Glutamatergic neuron (in vitro differentiated cells): ENCODE measurements at regions not wholly inside any gene's neighbourhood (a gene's known extent, or its start where the extent isn't known, plus 50 kb on each side); places are given as distances from the start of the nearest gene placed in this dataset.

Experiments
- DNase-seq: peaks from one replicate; pipeline ENCODE4 v3.0.0; 2022
- H3K27ac Mint-ChIP-seq: one replicate; pipeline ENCODE4 v1.8.0; 2020; ENCODE audit warnings: mild to moderate bottlenecking, mixed read lengths, inconsistent platforms; ENCODE audit not compliant: unreplicated experiment
- H3K27me3 Mint-ChIP-seq: one replicate; pipeline ENCODE4 v1.8.0; 2020; ENCODE audit warnings: mild to moderate bottlenecking, moderate library complexity, mixed read lengths, inconsistent platforms; ENCODE audit not compliant: unreplicated experiment
- H3K36me3 Mint-ChIP-seq: one replicate; pipeline ENCODE4 v1.8.0; 2020; ENCODE audit warnings: mild to moderate bottlenecking, mixed read lengths, inconsistent platforms; ENCODE audit not compliant: unreplicated experiment
- H3K4me1 Mint-ChIP-seq: one replicate; pipeline ENCODE4 v1.8.0; 2020; ENCODE audit warnings: mild to moderate bottlenecking, low read depth, mixed read lengths, inconsistent platforms; ENCODE audit not compliant: unreplicated experiment
- H3K4me3 Mint-ChIP-seq: one replicate; pipeline ENCODE4 v1.8.0; 2020; ENCODE audit warnings: mild to moderate bottlenecking, mixed read lengths, inconsistent platforms; ENCODE audit not compliant: unreplicated experiment
- H3K9me3 Mint-ChIP-seq: one replicate; pipeline ENCODE4 v1.8.0; 2020; ENCODE audit warnings: mild to moderate bottlenecking, moderate library complexity, mixed read lengths, inconsistent platforms; ENCODE audit not compliant: unreplicated experiment
- TF ChIP-seq, protein P1 (sequence below): fragments of 200-600 bp; sonication (generic); IDR thresholded peaks from one replicate; pipeline ENCODE4 v1.5.0; 2021; ENCODE audit not compliant: partially characterized antibody, unreplicated experiment

DNA sequence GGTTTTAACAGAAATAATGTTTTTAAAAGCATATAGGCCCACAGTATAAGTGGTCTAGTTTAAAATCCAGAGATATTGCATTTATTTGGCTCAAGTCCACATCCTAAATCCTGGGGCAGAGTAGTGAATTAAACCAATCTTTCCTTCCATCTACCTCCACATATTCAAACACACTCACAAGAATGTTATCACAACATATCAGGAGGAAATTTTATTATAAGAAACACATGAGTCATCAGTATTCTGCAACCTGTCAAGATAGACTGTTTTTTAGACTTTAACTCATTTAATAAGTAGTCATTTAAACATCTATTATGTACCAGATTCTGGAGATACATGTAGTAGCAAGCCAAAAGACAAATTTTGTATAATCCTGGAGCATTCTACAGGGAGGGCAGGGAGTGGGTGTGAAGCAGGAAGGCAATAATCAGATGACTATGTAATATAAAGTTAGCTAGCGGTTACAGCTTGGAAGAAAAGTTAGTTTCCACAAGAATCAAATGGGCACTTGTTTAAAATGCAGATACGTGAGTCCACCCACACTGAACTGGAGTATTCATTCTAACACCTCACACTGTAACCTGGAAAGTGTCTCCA, 187.3 kb upstream of the PIK3R1 start:
- no peak overlapping the region for H3K27ac Mint-ChIP-seq
- peaks cover 2% of the 10 kb centered on the region for H3K27me3 Mint-ChIP-seq
- no peak overlapping the region for H3K4me3 Mint-ChIP-seq
- peaks cover 1% of the 10 kb centered on the region for H3K4me1 Mint-ChIP-seq
- TF ChIP-seq, protein P1, sequence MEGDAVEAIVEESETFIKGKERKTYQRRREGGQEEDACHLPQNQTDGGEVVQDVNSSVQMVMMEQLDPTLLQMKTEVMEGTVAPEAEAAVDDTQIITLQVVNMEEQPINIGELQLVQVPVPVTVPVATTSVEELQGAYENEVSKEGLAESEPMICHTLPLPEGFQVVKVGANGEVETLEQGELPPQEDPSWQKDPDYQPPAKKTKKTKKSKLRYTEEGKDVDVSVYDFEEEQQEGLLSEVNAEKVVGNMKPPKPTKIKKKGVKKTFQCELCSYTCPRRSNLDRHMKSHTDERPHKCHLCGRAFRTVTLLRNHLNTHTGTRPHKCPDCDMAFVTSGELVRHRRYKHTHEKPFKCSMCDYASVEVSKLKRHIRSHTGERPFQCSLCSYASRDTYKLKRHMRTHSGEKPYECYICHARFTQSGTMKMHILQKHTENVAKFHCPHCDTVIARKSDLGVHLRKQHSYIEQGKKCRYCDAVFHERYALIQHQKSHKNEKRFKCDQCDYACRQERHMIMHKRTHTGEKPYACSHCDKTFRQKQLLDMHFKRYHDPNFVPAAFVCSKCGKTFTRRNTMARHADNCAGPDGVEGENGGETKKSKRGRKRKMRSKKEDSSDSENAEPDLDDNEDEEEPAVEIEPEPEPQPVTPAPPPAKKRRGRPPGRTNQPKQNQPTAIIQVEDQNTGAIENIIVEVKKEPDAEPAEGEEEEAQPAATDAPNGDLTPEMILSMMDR, result no peak
- no peaks in the 10 kb centered on the region for H3K9me3 Mint-ChIP-seq
- no peak for DNase-seq
- peaks cover 5% of the 10 kb centered on the region for H3K36me3 Mint-ChIP-seq

DNA sequence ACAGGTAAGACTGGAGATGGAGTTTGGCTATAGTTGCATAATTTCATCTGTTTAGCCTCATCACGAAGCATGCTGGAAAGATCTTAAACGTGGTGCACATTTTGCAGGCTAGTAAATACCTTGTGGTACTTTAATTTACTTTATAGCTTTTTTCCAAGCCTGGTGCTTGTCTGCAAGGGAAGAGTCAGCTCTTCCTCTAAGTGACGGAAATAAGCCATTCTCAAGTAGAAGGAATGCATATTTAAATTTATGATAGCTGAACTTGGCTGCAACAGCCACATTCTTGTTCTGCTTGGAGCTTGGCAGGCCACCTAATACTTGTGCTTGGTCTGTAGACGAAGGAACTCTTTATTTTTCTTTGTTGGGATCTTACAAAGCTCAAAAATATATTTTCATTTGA, 188.0 kb upstream of the PIK3R1 start:
- no peak overlapping the region for H3K27ac Mint-ChIP-seq
- no peaks in the 10 kb centered on the region for H3K9me3 Mint-ChIP-seq
- peaks cover 2% of the 10 kb centered on the region for H3K27me3 Mint-ChIP-seq
- DNase-seq, result no peak
- peaks cover 5% of the 10 kb centered on the region for H3K36me3 Mint-ChIP-seq
- no peak overlapping the region for H3K4me3 Mint-ChIP-seq
- no peaks in the 10 kb centered on the region for H3K4me1 Mint-ChIP-seq
- TF ChIP-seq, protein P1, result no peak

DNA sequence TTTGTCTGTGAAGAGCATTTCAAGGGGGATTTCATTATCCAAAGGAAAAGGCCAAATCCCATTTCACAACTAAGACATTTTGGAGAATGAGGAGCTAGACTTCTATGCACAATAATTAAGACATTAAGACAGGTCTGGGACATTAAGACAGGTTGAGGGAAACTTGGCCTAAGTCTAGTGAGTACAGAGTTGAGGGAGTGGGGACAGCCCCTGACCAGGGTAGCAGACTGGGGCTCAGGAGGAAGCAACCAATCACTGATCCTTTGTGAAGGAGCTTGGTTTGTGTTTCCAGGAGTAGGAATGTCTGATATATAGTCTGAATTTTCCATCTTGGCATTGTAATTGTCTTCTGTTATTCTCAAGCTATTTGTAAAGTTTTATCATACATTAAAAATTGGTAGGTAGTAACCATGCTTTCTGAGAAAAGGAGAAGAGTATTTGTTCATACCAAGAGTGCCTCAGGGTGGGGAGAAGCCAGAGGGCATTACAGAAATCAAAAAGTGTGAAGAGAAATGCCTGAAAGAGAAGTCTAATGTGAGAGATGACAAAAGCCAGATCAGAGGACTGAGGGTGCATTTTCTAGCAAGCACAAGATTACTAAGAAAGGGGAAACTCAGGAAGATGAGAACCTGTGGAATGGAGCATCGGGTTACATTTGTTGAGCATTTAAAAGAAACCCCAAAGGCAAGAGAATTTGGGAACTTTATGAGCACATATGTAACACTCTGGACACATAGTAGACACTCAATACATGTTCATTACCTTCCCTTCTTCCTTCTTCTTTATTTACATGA, 189.3 kb upstream of the PIK3R1 start:
- Mint-ChIP-seq H3K27me3 (peaks cover 2% of the 10 kb centered on the region), H3K27ac (no peak overlapping the region), H3K4me3 (no peak overlapping the region), H3K4me1 (peaks cover 2% of the 10 kb centered on the region), H3K36me3 (peaks cover 5% of the 10 kb centered on the region), H3K9me3 (no peaks in the 10 kb centered on the region)
- TF ChIP-seq, protein P1, result no peak
- no peak for DNase-seq

DNA sequence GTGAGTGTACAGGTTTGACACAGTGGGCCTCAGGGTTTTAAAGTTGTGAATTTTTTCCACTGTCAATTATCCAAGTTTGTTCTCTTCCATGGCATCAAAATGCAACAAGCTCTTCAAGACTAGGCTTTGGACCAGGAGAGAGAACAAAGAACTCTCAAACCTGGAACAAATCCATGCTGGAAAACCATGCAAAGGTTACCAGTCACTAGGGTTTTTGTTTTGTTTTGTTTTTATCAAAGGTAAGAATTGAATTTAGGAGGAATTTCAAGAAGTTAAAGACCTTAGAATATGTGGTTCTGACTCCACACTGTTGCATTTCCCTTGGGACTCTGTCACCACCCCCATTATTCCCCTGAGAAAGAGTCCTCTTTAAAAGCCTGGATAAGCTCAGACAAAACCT, 191.1 kb upstream of the PIK3R1 start:
- no peak overlapping the region for H3K4me3 Mint-ChIP-seq
- no peaks in the 10 kb centered on the region for H3K9me3 Mint-ChIP-seq
- TF ChIP-seq, protein P1, result no peak
- no peak for DNase-seq
- peaks cover 3% of the 10 kb centered on the region for H3K4me1 Mint-ChIP-seq
- no peaks in the 10 kb centered on the region for H3K36me3 Mint-ChIP-seq
- no peak overlapping the region for H3K27ac Mint-ChIP-seq
- peaks cover 2% of the 10 kb centered on the region for H3K27me3 Mint-ChIP-seq

DNA sequence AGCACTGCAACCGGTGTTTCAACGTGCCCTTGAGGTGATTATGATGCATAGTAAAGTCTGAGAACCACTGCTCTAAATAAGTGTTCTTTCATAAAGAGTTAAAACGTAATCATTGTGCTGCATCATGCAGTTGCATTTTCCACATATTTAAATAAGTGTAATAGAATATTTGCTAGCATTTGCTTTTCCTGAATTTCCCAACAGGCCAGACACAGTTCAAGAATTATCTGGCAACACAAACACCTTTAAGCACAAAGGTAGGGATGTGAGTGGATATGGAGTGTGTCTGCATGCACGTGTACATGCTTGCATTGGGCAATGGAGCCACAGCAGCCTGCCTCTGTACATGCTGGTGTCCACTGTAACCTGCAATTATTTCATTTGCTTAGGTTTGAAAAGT, 193.6 kb upstream of the PIK3R1 start:
- H3K36me3 Mint-ChIP-seq, result no peaks in the 10 kb centered on the region
- peaks cover 3% of the 10 kb centered on the region for H3K4me1 Mint-ChIP-seq
- H3K27ac Mint-ChIP-seq, result no peak overlapping the region
- TF ChIP-seq, protein P1, result no peak
- no peaks in the 10 kb centered on the region for H3K9me3 Mint-ChIP-seq
- H3K27me3 Mint-ChIP-seq, result peaks cover 2% of the 10 kb centered on the region
- DNase-seq, result no peak
- no peak overlapping the region for H3K4me3 Mint-ChIP-seq
